ENCODE measurements at regions not wholly inside any gene's neighbourhood (a gene's known extent, or its start where the extent isn't known, plus 50 kb on each side); places are given as distances from the start of the nearest gene placed in this dataset.

DNA sequence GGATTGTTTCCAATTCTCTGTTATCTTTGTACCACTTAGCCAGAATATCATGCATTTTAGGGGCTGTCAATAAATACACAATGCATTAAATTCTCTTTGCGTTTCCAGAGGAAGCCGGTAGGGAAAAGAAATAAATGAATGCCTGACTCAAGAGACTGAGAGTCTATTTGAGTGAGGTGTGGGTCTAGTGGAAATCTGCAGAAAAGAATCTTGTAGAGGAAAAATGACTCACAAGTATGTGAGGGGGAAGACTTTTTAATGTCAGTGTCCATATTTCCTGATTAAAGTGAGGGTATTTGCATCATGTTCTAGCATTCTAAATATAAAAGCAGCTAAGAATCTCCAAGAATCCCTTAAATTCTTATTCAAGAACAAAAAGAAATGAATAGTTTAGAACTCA lies 271.1 kb downstream of the PTPRC start:
- H3K4me1 ChIP-seq (ENCODE audit: control insufficient read depth in 1 of 2, extremely low read depth in 1 of 2, insufficient read depth in 2 of 2, low read length in 2 of 2), result peaks cover 0 to 15% of the 10 kb centered on the region in 2 experiments
- DNase-seq, result no peak
- Mint-ChIP-seq H3K36me3 (peaks cover 6% of the 10 kb centered on the region), H3K4me1 (peaks cover 15 to 31% (median 23%) of the 10 kb centered on the region in 3 donors), H3K9me3 (peaks cover 0 to 6% (median 3%) of the 10 kb centered on the region in 3 donors), H3K4me3 (no peak overlapping the region), H3K27me3 (no peaks in the 10 kb centered on the region), H3K27ac (no peak overlapping the region)
- no peak overlapping the region for H3K4me3 ChIP-seq (ENCODE audit: control insufficient read depth in 1 of 2, extremely low read depth in 1 of 2, low read length in 1 of 2)
- H3K27ac ChIP-seq (ENCODE audit: low read length), result no peak overlapping the region
- H3K9me3 ChIP-seq, result no peaks in the 10 kb centered on the region
- ChIA-PET POLR2A (no interaction called here), CTCF (no interaction called here)
- no peaks in the 10 kb centered on the region for H3K36me3 ChIP-seq (ENCODE audit: control insufficient read depth in 2 of 2, extremely low read depth in 1 of 2, insufficient read depth in 1 of 2, low read length in 1 of 2)
- no peak for ATAC-seq (replicated peaks in 1 of 4)
- no CpG with 5 or more reads among the region's 2 CpGs for WGBS (ENCODE audit: insufficient coverage)
- no peaks in the 10 kb centered on the region for H3K27me3 ChIP-seq (replicated peaks in 1 of 2; ENCODE audit: control insufficient read depth in 2 of 2, extremely low read depth in 1 of 2, insufficient read depth in 2 of 2, low read length in 1 of 2)

DNA sequence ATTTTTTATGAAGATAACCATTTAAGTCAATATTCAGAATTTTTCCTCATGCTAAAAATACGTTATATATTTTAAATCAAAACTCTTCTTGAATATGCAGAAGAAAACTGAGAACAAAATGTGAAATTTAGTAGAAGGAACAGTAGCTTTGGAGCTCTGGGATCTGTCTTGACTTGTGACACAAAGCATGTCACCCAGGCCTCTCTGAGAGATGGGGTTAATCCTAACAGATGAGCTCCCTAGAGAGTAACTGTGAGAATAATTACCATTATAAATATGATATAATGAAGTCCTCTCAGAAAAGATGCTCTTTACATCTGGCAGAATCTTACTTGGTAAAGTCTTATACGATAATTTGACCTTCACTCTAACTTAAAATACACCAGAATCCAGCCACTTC lies 272.0 kb downstream of the PTPRC start:
- H3K27ac ChIP-seq (ENCODE audit: low read length), result no peak overlapping the region
- ATAC-seq (replicated peaks in 1 of 4) (no peak), DNase-seq (no peak)
- H3K36me3 Mint-ChIP-seq, result peaks cover 6% of the 10 kb centered on the region
- no peaks in the 10 kb centered on the region for H3K36me3 ChIP-seq (ENCODE audit: control insufficient read depth in 2 of 2, extremely low read depth in 1 of 2, insufficient read depth in 1 of 2, low read length in 1 of 2)
- peaks cover 0 to 6% (median 3%) of the 10 kb centered on the region in 3 donors for H3K9me3 Mint-ChIP-seq
- H3K4me3 Mint-ChIP-seq, result no peak overlapping the region
- H3K27me3 Mint-ChIP-seq, result no peaks in the 10 kb centered on the region
- WGBS (ENCODE audit: insufficient coverage), result 100% methylated on average over 1 of the region's 2 CpGs
- ChIA-PET POLR2A (no interaction called here), CTCF (no interaction called here)
- H3K4me1 ChIP-seq (ENCODE audit: control insufficient read depth in 1 of 2, extremely low read depth in 1 of 2, insufficient read depth in 2 of 2, low read length in 2 of 2), result peaks cover 0 to 14% of the 10 kb centered on the region in 2 experiments
- H3K27me3 ChIP-seq (replicated peaks in 1 of 2; ENCODE audit: control insufficient read depth in 2 of 2, extremely low read depth in 1 of 2, insufficient read depth in 2 of 2, low read length in 1 of 2), result no peaks in the 10 kb centered on the region
- no peaks in the 10 kb centered on the region for H3K9me3 ChIP-seq
- peaks cover 17 to 33% (median 27%) of the 10 kb centered on the region in 3 donors for H3K4me1 Mint-ChIP-seq
- no peak overlapping the region for H3K4me3 ChIP-seq (ENCODE audit: control insufficient read depth in 1 of 2, extremely low read depth in 1 of 2, low read length in 1 of 2)
- H3K27ac Mint-ChIP-seq, result no peak overlapping the region

DNA sequence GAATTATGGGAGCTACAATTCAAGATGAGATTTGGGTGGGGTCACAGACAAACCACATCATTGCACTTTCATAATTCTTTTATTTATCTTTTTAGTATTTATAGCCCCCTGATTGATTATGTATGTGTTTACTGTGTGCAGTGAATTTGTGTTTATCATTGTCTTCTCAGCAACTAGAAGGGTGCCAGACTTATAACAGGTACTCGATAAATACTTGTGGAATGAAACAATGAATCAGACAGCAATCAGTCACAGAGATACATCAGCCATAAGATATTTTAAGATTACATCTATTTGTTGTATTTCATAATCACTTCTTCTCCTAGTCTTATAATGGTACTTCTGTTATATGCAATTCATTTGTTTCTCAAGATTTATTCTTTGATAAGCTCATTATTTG lies 273.2 kb downstream of the PTPRC start:
- Mint-ChIP-seq H3K27me3 (no peaks in the 10 kb centered on the region), H3K4me1 (peaks cover 15 to 39% (median 22%) of the 10 kb centered on the region in 3 donors), H3K27ac (no peak overlapping the region), H3K36me3 (peaks cover 3% of the 10 kb centered on the region), H3K9me3 (peaks cover 0 to 6% (median 3%) of the 10 kb centered on the region in 3 donors), H3K4me3 (no peak overlapping the region)
- no peak for DNase-seq
- POLR2A ChIA-PET, result no interaction called here
- H3K4me3 ChIP-seq (ENCODE audit: control insufficient read depth in 1 of 2, extremely low read depth in 1 of 2, low read length in 1 of 2), result no peak overlapping the region
- no peak for ATAC-seq (replicated peaks in 1 of 4)
- H3K4me1 ChIP-seq (ENCODE audit: control insufficient read depth in 1 of 2, extremely low read depth in 1 of 2, insufficient read depth in 2 of 2, low read length in 2 of 2), result peaks cover 0 to 15% of the 10 kb centered on the region in 2 experiments
- CTCF ChIA-PET, result interaction anchor here in 1 of 2 donors (0.6 kb wide), 1 partner anchor 70 kb away, joined by 3 read pairs; no protein-coding TSS in a partner anchor
- no CpG with 5 or more reads among the region's 1 CpG for WGBS (ENCODE audit: insufficient coverage)
- H3K9me3 ChIP-seq, result no peaks in the 10 kb centered on the region
- H3K36me3 ChIP-seq (ENCODE audit: control insufficient read depth in 2 of 2, extremely low read depth in 1 of 2, insufficient read depth in 1 of 2, low read length in 1 of 2), result no peaks in the 10 kb centered on the region
- no peak overlapping the region for H3K27ac ChIP-seq (ENCODE audit: low read length)
- H3K27me3 ChIP-seq (replicated peaks in 1 of 2; ENCODE audit: control insufficient read depth in 2 of 2, extremely low read depth in 1 of 2, insufficient read depth in 2 of 2, low read length in 1 of 2), result no peaks in the 10 kb centered on the region

DNA sequence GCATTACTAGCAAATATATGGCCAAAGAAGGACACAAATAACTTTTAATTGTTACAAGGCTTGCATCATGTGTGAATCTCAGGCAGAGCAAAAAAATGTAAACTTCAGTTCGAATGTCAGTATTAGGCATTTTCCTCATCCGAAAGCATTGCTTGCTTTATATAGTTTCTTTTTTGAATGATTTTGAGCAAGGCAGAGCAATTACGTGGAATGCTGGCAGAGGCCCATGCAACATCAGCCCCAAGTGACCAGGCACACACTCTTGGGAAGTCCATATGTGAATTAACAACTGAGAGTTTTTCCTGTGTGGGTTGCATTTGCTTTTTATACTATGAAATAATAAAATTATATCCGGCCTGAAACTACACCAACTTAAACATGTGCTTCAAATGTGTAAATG lies 274.8 kb downstream of the PTPRC start:
- 80% methylated on average over 1 of the region's 4 CpGs for WGBS (ENCODE audit: insufficient coverage)
- DNase-seq (no peak), ATAC-seq (replicated peaks in 1 of 4) (no peak)
- CTCF ChIA-PET, result no interaction called here
- no peak overlapping the region for H3K27ac Mint-ChIP-seq
- no peaks in the 10 kb centered on the region for H3K36me3 ChIP-seq (ENCODE audit: control insufficient read depth in 2 of 2, extremely low read depth in 1 of 2, insufficient read depth in 1 of 2, low read length in 1 of 2)
- no peak overlapping the region for H3K4me3 ChIP-seq (ENCODE audit: control insufficient read depth in 1 of 2, extremely low read depth in 1 of 2, low read length in 1 of 2)
- H3K4me1 ChIP-seq (ENCODE audit: control insufficient read depth in 1 of 2, extremely low read depth in 1 of 2, insufficient read depth in 2 of 2, low read length in 2 of 2), result peaks cover 0 to 22% of the 10 kb centered on the region in 2 experiments
- no peaks in the 10 kb centered on the region for H3K27me3 Mint-ChIP-seq
- no peaks in the 10 kb centered on the region for H3K27me3 ChIP-seq (replicated peaks in 1 of 2; ENCODE audit: control insufficient read depth in 2 of 2, extremely low read depth in 1 of 2, insufficient read depth in 2 of 2, low read length in 1 of 2)
- no peak overlapping the region for H3K27ac ChIP-seq (ENCODE audit: low read length)
- no peaks in the 10 kb centered on the region for H3K9me3 ChIP-seq
- peaks cover 20 to 47% (median 30%) of the 10 kb centered on the region in 3 donors for H3K4me1 Mint-ChIP-seq
- no peak overlapping the region for H3K4me3 Mint-ChIP-seq
- POLR2A ChIA-PET, result no interaction called here
- H3K9me3 Mint-ChIP-seq, result peaks cover 0 to 6% (median 3%) of the 10 kb centered on the region in 3 donors
- peaks cover 3% of the 10 kb centered on the region for H3K36me3 Mint-ChIP-seq

DNA sequence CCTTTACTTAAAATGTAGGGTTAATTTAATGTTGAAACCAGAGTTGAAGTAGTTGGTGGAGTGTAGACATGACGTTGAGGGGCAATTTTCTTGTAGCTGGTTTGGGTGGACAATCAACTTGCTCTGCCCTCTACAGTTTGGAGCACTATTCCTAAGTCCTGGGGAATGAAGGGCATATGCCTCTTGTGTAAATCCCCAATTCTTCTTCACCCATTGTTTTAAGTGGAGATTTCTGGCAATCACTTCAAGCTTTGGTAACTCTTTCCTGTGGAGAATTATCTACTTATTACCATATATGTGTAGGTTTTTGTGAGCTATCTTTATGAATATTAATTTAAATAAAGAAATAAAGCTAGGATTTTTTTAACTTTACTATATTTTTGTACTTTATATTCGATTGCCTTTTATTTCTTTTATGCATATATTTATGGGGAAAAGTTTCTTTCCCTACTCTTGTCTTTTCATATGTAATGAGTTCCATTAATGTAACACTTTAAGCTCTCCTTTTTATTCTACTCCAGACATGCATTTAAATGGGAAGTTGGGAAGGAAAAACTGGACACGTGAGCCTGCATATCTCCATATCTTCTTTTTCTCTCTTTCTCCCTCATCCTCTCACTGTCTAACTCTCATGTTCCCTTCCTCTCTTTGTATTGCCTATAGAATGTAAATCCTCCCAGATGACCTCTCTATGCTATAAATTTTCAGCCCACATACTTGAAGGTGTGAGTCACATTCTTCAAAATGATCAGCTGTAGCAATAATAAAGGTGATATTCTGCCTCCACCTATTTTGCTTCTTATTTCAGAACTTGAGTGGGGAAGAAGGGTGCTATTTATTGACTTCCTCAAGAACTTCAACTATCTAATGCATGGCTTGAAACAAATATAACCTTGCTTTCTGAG lies 276.7 kb downstream of the PTPRC start:
- Histone ChIP-seq H3K27ac (ENCODE audit: low read length) (no peak overlapping the region), H3K9me3 (no peaks in the 10 kb centered on the region), H3K4me3 (ENCODE audit: control insufficient read depth in 1 of 2, extremely low read depth in 1 of 2, low read length in 1 of 2) (no peak overlapping the region), H3K36me3 (ENCODE audit: control insufficient read depth in 2 of 2, extremely low read depth in 1 of 2, insufficient read depth in 1 of 2, low read length in 1 of 2) (no peaks in the 10 kb centered on the region), H3K27me3 (replicated peaks in 1 of 2; ENCODE audit: control insufficient read depth in 2 of 2, extremely low read depth in 1 of 2, insufficient read depth in 2 of 2, low read length in 1 of 2) (no peaks in the 10 kb centered on the region), H3K4me1 (ENCODE audit: control insufficient read depth in 1 of 2, extremely low read depth in 1 of 2, insufficient read depth in 2 of 2, low read length in 2 of 2) (peaks cover 0 to 34% of the 10 kb centered on the region in 2 experiments)
- H3K4me1 Mint-ChIP-seq, result peaks cover 38 to 58% (median 39%) of the 10 kb centered on the region in 3 donors
- ChIA-PET CTCF (interaction anchor here in 1 of 2 donors (0.7 kb wide), 1 partner anchor 8 kb away, joined by 3 read pairs; no protein-coding TSS in a partner anchor), POLR2A (interaction anchor here (0.5 to 0.6 kb wide), 3 partner anchors 15 to 517 kb away, joined by 3 to 5 read pairs (median 3); no protein-coding TSS in a partner anchor)
- DNase-seq (no peak), ATAC-seq (replicated peaks in 1 of 4) (no peak)
- peaks cover 0 to 6% (median 3%) of the 10 kb centered on the region in 3 donors for H3K9me3 Mint-ChIP-seq
- H3K27me3 Mint-ChIP-seq, result no peaks in the 10 kb centered on the region
- no peak overlapping the region for H3K27ac Mint-ChIP-seq
- WGBS (ENCODE audit: insufficient coverage), result no CpG with 5 or more reads among the region's 3 CpGs
- no peaks in the 10 kb centered on the region for H3K36me3 Mint-ChIP-seq
- H3K4me3 Mint-ChIP-seq, result no peak overlapping the region

DNA sequence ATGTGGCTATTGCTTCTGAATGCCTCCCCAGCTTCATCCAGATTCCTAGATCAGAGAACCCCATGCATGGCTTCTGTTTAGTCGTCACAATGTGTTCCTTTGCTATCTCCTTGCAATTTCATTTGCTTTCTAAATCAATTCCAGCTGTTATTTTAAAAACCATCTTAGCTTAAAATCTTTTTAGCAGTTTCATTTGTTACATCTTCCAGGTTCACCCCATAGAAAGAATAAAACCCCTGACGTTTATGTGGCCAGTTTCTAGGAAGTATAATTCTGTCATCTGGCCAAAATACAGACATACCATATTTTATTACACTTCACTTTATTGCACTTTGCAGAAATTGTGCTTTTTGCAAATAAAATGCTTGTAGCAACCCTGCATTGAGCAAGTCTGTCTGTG lies 278.4 kb downstream of the PTPRC start:
- CTCF ChIA-PET, result no interaction called here
- Histone ChIP-seq H3K27ac (ENCODE audit: low read length) (no peak overlapping the region), H3K27me3 (replicated peaks in 1 of 2; ENCODE audit: control insufficient read depth in 2 of 2, extremely low read depth in 1 of 2, insufficient read depth in 2 of 2, low read length in 1 of 2) (no peaks in the 10 kb centered on the region), H3K36me3 (ENCODE audit: control insufficient read depth in 2 of 2, extremely low read depth in 1 of 2, insufficient read depth in 1 of 2, low read length in 1 of 2) (no peaks in the 10 kb centered on the region), H3K9me3 (no peaks in the 10 kb centered on the region), H3K4me1 (ENCODE audit: control insufficient read depth in 1 of 2, extremely low read depth in 1 of 2, insufficient read depth in 2 of 2, low read length in 2 of 2) (peaks cover 8 to 39% of the 10 kb centered on the region in 2 experiments), H3K4me3 (ENCODE audit: control insufficient read depth in 1 of 2, extremely low read depth in 1 of 2, low read length in 1 of 2) (no peak overlapping the region)
- POLR2A ChIA-PET, result no interaction called here
- H3K9me3 Mint-ChIP-seq, result peaks cover 0 to under 1% (median 0%) of the 10 kb centered on the region in 3 donors
- no peak overlapping the region for H3K27ac Mint-ChIP-seq
- no peak overlapping the region for H3K4me3 Mint-ChIP-seq
- H3K27me3 Mint-ChIP-seq, result no peaks in the 10 kb centered on the region
- H3K4me1 Mint-ChIP-seq, result peaks cover 44 to 65% (median 48%) of the 10 kb centered on the region in 3 donors
- DNase-seq (no peak), ATAC-seq (replicated peaks in 1 of 4) (no peak)
- WGBS (ENCODE audit: insufficient coverage), result 90% methylated on average over 1 of the region's 2 CpGs
- no peaks in the 10 kb centered on the region for H3K36me3 Mint-ChIP-seq
